Inflammatory macrophage (primary cell): ENCODE measurements at regions not wholly inside any gene's neighbourhood (a gene's known extent, or its start where the extent isn't known, plus 50 kb on each side); places are given as distances from the start of the nearest gene placed in this dataset.

Source experiments
- DNase-seq, 2 donors: peaks; one replicate each; pipeline ENCODE4 v3.0.0-alpha.2; 2020 to 2022

DNA sequence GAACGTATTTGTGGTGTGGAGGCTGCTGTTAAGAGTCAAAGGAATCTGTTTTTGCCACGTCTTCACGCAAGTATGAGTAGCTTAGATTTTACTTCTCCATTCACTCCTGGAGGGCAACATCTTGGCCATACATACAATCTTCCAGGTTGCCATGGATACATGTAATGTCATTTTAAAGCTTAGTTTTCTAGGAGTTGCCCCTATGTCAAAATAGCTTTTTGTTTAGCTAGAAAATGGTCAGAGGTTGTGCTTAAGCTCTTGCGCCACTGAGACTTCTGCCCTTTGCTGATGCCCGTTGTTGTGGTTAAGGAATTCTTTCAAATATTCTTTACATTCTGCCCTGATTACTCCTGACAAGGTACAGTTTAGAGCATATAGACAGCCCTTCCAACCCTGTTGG lies 245.4 kb upstream of the TFPI start:
- no peak for DNase-seq

DNA sequence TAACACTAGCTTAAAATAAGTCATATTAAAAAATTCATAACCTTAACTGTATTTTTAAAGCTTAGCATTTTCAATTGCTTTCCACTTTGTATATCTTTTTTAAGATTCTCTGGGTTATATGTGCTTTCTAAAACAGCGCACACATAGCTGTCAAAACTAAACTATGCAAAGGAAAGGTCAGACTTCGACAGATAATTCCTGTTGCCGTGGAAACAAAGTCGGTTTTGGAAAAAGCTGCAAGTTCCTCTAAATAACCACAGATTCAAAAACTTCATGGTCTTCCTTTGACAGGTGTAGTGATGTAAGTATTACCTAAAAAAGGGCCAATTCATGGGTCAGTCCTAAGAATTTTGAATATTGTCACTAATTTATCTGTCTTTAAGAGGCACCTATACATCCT lies 249.6 kb upstream of the TFPI start:
- DNase-seq: no peak

DNA sequence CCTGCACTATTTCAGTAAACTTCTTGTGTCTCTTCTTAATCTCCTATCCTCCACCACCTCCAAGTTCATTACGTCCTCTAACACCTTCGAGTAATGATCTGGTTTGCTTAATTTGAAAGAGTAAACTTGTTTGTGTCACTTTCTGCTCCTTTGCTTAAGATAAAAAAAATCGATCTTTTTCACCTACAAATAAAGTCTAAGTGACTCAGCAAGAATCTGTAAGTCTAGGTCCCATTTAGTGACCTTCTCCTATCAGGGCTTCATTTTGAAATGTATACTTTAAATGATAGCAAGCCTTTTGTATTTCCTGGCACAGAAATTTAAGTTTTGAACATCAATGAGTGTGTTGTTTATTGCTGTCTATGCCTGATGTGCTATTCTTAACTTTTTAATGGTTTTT lies 260.9 kb upstream of the TFPI start:
- no peak for DNase-seq

DNA sequence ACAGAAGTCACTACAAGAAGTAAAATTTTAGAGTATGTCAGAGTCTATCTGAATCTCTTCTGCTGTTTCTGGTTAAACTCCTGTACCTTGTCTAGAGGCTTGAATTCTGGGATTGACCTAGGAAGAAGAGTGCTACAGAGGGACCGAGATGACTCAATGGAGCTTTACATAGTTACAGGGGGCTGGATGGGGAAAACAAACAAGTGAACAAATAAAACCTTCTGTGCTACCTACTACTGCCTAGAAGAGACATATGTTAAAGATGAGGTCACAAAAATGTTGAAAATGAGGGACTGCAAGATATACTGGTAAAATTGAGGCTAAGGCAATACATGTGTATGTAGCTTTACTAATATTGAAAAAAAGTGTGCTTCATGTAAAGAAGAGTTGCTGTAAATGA lies 265.4 kb upstream of the TFPI start:
- DNase-seq: no peak

DNA sequence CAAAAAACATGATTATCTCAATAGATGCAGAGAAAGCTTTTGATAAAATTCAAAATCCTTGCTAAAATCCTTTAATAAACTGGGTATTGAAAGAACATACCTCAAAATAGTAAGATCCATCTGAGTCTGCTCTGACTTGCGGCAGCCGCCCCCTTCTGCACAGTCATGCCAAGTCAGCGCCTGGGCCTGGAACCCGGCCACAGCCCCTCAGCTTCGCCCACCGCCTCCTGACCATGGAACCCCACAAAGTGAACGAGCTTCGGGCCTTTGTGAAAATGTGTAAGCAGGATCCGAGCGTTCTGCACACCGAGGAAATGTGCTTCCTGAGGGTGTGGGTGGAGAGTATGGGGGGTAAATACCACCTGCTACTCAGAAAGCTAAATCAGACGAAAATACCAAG lies 270.9 kb upstream of the TFPI start:
- no peak for DNase-seq

DNA sequence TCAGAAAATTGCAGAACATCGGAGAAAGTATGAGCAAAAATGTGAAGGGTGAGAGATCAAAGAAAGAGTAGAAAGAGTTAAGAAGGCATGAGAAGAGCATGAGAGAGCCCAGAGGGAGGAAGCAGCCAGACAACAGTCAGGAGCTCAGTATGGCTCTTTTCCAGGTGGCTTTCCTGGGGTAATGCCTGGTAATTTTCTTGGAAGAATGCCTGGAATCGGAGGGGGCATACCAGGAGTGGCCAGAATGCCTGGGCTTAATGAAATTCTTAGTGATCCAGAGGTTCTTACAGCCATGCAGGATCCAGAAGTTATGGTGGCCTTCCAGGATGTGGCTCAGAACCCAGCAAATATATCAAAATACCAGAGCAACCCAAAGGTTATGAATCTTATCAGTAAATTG lies 271.8 kb upstream of the TFPI start:
- DNase-seq: no peak

DNA sequence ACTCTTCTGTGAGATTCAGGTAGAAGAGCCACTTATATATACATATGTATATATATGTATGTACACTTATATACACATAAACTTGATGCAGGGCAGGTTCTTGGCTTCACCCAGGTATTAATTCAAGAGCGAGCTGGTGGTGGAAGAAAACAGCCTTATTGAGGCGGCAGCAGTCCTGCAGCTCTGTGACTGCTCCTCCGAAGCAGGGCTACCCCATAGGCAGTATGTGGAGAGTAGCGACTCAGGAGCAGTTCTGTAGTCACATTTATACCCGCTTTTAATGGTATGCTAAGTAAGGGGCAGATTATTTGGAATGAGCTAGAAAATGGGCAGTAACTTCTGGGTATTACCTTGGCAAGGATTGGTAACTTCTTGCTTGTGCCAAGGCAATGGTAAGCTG lies 280.6 kb upstream of the TFPI start:
- DNase-seq: no peak

DNA sequence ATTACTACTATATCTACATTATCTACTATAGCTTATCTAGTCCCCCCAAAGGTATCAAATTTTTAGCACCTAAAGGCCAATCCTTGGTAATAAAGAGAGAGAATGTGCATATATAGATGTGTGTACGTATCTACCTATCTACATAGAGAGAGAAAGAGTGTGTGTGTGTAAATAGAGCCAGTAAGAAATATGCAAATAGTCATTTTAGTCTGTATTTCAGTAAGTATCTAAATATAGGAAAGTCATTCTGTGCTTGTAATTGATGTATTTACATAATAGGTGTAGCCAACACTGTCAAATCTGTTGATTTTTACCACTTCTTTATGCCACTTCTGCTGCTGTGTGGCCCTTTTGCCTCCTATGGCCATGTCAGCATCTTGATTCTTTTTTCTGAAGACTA lies 284.5 kb upstream of the TFPI start:
- no peak for DNase-seq

DNA sequence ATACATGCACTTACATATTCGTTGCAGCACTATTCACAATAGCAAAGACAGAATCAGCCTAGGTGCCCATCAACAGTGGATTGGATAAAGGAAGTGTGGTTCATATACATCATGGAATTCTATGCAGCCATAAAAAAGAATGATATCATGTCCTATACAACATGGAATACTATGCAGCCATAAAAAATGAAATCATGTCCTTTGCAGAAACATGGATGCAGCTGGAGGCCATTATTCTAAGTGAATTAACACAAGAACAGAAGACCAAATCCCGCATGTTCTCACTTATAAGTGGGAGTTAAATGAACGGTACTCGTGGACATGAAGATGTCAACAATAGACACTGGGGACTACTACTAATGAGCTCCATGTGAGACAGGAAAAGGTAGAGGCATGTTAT lies 288.1 kb upstream of the TFPI start:
- no peak for DNase-seq

DNA sequence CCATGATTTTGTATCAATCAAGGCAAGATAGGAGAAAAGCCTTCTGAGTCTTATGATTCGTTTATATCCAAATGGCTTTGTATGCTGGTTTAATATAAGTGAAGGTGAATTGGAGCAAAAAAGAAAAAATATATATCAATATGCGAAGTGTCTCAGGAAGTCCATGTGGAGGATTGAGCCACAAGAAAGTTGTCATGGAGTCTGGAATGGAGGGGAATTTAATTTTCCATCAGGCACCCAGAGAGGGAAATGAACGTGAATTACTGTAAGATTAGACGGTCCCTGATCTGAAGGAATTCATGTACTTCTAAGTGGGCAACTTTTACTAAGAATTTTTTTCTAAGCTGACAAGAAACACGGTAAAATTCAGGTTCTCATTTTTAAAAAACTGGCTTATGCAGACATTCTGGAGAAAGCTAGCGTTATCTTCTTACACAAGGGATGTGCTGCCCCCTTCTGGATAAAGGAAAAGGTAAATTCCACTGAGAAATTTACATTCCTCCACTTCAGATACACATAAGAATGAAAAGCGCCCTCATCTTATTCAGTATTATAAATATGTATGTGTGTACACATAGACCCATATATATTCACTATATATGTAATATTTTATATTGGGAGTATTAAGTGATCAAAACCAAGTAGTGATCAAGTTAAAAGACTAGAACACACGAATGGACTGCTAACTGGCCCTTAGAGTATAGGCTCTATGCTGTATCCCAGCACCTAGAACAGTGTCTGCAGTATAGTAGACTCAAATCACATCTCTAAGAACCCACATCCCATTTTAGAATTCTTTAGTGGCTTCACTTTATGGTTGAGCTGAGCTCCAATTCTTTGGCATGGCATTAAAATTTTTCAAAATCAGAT lies 289.0 kb upstream of the TFPI start:
- peak; percentile 42 to 53 for DNase-seq

DNA sequence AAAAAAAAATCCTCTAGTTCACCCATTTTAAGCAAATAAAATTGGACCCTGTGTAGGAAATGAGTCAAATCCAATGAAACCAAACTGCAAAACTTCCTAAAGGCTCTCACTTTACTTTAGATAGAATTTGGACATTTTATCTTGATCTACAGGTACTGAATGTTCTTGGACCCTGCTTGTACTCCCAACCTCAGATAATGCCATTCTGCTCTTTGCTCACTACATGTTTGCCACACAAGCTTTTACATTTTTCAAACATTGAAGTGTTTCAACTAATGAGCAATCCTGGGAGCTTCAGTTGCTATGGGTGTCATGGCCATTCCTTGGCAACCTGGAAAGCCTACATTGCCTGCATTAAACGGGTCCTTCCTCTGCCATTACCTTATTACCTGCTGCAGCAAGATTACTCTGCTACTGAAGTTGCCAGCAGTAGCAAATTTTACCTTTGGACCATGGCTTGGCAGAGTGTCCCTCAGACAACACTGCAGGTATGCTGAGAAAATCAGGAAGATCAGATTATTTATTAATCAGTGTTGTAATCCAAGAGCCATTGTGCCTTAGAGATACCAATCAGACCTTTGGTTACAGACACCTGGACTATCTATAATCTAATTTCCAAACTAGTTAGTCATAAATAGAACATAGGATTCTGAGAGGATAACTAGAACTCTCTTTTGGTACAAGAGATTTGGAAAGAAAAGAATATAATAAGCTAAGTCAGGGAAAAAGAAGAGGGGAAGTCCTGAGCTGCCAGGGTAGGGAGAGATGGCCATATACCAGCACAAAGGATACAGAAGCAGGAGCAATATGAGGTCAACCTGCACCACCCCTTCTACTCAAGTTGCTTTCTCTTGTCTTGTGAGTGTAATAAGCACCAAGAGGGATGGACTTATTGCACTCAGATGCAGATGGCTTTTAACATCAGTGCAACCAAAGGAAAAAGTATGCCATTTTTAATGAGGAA lies 293.3 kb upstream of the TFPI start:
- DNase-seq: no peak

DNA sequence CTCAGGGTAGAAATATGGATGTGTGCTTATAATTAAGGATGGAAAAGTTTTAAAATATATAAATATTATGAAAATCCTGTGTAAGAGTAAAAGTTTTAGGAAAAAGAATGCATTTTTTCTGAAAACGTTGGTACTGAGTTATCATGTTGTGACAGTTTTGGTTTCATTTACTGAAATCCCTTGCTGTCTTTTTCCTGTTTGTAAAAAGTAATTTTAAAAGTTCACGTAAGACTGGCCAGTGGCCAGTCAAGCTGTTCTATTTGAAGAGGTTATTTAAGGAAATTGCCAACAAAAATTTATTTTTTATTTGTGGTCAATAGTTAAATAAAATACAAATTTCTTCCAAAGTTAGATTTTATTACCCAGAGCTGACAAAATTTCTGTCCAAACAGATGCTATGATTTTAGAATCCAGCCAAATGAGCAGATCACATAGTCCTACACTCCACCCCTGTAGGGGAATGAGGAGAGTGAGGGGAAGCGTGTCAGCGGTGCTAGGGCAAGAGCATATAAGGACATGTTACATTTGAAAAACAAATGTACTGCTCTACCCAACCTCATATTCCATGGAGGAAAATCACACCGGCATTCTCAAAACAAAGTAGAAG lies 297.8 kb upstream of the TFPI start:
- DNase-seq: no peak

DNA sequence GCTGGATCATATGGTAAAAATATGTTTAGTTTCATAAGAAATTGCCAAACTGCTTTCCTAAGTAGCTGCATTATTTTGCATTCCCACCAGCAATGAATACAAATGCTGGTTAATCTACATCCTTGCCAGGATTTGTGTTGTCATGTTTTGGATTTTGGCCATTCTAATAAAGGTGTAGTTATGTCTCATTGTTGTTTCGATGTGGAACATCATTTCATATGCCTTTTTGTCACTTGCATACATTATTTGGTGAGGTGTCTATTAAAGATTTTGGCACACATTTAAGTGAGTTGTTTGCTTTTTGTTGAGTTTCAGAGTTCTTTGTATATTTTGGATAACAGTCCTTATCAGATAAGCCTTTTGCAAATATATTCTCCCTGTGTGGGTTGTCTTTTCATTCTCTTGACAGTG lies 299.2 kb upstream of the TFPI start:
- no peak for DNase-seq

DNA sequence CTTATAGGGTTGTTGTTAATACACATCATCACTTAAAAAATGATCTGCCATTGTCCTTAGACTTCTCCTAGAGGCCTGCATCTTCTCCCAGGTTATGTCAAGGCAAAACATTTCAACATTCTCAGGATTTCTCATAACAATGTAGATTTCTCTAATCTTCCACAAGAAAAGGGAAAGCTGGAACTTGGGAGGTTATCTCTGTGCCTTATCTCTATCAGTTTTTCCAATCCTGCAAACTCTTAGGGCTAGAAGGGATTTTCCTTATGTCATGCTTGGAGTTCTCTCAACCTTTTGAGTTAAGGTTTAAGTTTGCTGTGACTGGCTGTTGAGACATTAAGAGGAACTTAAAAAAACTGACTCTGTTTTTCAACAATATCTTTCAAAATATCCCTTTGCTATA lies 300.6 kb upstream of the TFPI start:
- DNase-seq: no peak

DNA sequence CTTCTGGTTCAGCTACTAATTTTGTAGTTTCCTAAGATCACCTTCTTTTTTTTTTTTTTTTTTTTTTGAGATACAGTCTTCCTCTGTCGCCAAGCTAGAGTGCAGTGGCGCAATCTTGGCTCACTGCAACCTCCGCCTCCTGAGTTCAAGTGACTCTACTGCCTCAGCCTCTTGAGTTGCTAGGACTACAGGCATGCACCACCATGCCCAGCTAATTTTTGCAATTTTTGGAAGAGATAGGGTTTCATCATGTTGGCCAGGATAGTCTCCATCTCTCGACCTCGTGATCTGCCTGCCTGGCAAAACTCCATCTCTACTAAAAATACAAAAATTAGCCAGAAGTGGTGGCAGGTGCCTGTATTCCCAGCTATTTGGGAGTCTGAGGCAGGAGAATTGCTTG lies 301.5 kb upstream of the TFPI start:
- no peak for DNase-seq

DNA sequence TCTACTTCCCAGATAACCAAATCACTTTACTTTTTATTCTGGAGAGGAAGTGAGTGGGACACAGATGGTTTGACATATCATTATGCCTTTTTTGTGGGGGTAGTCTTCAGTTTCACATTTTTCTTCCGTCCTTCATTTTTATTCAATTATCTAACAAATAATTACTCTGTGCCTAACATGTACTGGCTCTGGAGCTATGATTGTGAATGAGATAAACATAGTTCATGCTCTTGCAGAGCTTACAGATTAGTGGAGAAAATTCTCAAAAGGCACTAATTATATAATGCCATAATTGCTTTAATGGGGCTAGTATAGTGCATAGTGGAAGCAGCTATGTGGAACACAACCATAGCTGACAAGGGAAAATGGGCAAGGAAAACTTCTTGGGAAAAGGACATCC lies 303.6 kb upstream of the TFPI start:
- no peak for DNase-seq

DNA sequence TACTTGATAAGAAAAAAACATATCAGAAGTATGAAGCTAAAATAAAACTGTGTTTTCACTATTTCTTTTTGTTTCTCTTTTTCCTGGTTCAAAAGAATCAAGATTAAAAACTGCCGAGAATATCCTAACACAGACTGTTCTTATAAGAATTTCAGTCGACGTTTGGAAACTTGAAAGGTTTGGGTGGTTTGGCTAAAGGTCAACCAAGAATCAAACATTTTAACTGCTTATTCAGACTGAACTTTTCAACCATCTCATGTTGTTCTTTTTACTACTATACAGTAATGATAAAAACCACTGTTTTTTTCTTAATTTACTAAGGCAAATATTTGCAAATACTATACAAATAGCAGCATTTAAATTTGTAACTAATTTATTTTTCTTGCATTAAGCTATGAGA lies 308.5 kb upstream of the TFPI start:
- DNase-seq: no peak

DNA sequence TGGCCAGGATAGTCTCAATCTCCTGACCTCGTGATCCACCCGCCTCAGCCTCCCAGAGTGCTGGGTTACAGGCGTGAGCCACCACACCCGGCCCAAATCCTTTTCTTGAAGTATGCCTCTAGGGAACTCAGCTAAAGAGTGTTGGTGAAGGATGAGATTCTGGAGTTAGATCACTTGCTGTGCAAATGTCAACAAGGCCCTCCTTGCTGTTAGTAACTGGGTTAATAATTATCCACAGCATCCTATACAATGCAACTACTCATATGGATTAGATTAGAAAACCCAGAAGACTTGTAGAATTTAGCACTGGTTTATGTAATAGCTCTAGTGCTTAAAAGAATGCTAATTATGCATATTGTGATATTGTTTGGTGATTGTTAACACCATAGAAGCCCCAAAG lies 310.8 kb upstream of the TFPI start:
- DNase-seq: no peak

DNA sequence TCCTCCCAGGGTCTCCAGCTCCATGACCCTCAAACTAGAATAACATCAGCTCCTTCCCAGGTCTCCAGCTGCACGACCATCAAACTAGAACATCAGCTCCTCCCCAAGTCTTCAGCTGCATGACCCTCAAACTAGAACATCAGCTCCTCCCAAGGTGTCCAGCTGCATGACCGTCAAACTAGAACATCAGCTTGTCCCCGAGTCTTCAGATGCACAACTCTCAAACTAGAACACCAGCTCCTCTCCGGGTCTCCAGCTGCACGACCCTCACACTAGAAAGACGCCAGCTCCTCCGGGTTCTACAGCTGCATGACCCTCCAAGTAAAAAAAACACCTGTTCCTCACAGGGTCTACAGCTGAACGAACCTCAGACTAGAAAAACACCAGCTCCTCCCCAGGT lies 312.9 kb upstream of the TFPI start:
- no peak for DNase-seq

DNA sequence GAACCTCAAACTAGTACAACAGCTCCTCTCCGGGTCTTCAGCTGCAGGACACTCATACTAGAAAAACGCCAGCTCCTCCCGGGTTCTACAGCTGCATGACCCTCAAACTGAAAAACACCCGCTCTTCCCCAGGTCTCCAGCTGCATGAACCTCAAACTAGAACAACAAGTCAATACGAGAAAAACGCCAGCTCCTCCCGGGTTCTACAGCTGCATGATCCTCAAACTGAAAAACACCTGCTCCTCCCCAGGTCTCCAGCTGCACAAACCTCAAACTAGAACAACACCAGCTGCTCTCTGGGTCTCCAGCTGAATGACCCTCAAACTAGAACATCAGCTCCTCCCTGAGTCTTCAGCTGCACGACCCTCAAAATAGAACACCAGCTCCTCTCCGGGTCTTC lies 315.0 kb upstream of the TFPI start:
- DNase-seq: no peak

DNA sequence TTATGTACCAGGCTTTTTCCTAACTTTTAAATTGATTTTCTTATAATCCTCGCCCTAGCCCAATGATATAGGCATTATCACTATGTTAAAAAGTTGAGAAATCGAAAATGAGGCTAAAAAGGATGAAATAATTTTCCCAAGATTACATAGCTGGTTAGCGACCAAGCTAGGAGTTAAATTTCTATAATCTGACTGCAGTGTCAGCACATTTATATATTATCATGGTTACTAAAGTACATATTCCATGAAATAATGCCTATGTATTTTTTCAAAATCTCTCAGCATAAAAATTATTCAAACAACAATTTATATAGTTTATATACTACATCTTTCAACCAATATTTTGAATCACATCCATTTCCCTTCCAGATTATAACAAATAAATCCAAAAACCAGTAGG lies 317.3 kb upstream of the TFPI start:
- no peak for DNase-seq

DNA sequence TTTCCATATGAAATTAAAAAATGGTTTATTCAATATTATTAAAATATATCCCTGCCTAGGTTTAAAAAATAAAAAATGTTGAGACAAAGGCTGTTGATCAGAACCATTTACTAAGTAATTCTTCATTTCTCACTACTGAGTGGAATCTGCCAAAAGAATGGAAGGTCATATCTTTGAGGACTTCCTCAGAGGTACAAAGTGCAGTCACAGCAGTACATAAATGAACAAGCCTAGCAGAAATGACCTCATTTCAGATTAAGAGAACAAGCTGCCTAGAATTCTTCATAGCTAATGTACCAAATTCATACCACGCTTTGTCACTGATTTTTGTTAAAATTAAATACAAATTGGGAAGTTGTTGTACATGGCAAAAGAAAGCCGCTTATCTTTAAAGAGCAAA lies 318.9 kb upstream of the TFPI start:
- DNase-seq: no peak

DNA sequence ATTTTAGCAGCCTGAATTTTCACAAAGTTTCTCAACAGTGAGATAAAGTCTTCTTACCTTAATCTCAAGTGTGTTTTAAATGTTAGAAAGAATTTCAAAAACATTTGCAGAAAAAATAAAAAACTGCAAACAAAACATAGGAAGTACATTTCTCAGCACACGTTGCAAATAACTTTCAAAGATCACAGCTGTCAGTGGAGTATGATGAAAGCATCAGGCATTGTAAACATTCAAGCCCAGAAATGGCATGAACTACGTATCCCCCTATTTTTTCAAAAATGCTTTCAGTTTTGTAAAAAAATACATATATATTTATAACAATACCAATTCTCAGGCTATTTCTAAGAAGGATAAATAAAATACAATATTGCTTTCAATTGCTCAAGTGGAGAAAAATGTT lies 320.6 kb upstream of the TFPI start:
- no peak for DNase-seq
